ENCODE measurements at regions not wholly inside any gene's neighbourhood (a gene's known extent, or its start where the extent isn't known, plus 50 kb on each side); places are given as distances from the start of the nearest gene placed in this dataset.

DNA sequence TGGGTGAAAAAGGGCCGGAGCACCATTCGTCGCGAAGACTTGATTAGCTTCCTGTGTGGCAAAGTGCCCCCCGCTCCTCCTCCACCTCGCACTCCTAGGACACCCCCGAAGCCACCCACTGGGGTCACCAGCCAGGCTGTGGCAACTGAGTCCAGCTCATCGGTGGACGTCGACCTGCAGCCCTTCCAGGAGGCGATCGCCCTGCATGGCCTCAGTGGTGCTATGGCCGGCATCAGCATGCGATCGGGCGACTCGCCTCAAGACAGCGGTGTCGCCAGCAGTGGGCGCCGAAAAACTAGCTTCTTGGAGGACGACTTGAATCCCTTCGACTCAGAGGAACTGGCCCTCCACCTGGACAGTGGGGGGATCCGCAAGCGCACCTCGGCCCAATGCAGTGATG lies 126.8 kb upstream of the CXorf66 start:
- TF ChIP-seq, protein P1, sequence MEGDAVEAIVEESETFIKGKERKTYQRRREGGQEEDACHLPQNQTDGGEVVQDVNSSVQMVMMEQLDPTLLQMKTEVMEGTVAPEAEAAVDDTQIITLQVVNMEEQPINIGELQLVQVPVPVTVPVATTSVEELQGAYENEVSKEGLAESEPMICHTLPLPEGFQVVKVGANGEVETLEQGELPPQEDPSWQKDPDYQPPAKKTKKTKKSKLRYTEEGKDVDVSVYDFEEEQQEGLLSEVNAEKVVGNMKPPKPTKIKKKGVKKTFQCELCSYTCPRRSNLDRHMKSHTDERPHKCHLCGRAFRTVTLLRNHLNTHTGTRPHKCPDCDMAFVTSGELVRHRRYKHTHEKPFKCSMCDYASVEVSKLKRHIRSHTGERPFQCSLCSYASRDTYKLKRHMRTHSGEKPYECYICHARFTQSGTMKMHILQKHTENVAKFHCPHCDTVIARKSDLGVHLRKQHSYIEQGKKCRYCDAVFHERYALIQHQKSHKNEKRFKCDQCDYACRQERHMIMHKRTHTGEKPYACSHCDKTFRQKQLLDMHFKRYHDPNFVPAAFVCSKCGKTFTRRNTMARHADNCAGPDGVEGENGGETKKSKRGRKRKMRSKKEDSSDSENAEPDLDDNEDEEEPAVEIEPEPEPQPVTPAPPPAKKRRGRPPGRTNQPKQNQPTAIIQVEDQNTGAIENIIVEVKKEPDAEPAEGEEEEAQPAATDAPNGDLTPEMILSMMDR (IDR thresholded peaks at IDR 0.05), result no peak
- H3K9me3 ChIP-seq, result no peaks in the 10 kb centered on the region
- no peak for DNase-seq
- H3K27me3 ChIP-seq, result peaks cover 0 to 67% (median 5%) of the 10 kb centered on the region in 7 donors
- H3K4me3 ChIP-seq, result peak overlapping the region in 3 of 10 donors; percentile 44 to 45 (median 45)
- no peak for ATAC-seq
- 91 to 92% methylated on average over 24 to 26 of the region's 26 CpGs for WGBS, 2 donors
- intact Hi-C loops (cut with DNase I), result no loop called here
- no peaks in the 10 kb centered on the region for H3K36me3 ChIP-seq
- peaks cover 0 to 4% (median 0%) of the 10 kb centered on the region in 9 donors for H3K4me1 ChIP-seq
- no peak overlapping the region for H3K27ac ChIP-seq

DNA sequence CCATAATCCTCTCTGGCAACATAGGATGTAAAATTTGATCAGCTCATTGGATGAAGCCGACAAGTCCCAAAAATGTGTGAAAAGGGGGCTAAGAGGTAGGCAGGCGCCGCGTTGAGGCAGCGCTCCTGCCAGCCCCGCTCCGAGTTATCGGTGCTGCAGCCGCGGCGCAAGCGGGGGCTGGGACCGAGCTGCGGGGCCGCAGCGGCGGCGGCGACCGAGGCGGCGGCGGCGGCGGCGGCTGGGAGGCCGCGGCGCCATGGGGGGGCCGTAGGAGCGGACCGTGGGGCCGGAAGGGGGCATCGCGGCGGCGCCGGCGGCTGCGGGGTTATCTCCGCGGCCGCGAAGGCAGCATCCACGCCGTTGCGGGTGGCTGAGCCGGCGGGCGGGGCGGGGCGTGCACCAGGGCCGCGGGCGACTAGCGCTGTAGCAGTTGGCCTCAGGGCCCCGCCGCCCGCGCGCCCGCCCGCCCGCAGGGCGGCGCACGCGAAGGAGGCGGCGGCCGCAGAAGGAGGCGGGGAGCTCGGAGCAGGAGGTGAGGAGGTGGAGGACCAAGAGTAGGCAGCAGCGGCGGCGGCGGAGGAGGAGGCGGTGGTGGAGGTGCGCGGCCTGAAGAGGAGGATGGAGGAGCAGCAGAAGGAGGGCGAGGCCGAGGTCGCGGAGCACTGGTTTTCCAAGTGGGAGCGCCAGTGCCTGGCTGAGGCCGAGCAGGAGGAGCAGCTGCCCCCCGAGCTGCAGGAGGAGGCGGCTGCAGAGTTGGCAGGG lies 126.0 kb upstream of the CXorf66 start:
- peak in 3 of 8 donors; percentile 42 to 79 (median 51) for ATAC-seq
- peak in 1 of 2 donors; percentile 21 for DNase-seq
- intact Hi-C loops (cut with DNase I), result no loop called here
- H3K4me3 ChIP-seq, result peak overlapping the region in 9 of 10 donors; percentile 19 to 45 (median 44)
- H3K9me3 ChIP-seq, result no peaks in the 10 kb centered on the region
- peaks cover 0 to 65% (median 5%) of the 10 kb centered on the region in 7 donors for H3K27me3 ChIP-seq
- H3K4me1 ChIP-seq, result peaks cover 0 to 4% (median 0%) of the 10 kb centered on the region in 9 donors
- no peaks in the 10 kb centered on the region for H3K36me3 ChIP-seq
- 1 to 3% methylated on average over 11 to 64 of the region's 88 CpGs for WGBS, 2 donors
- TF ChIP-seq, protein P1 (IDR thresholded peaks at IDR 0.05), result peak in 1 of 9 donors; percentile 5
- H3K27ac ChIP-seq, result no peak overlapping the region

DNA sequence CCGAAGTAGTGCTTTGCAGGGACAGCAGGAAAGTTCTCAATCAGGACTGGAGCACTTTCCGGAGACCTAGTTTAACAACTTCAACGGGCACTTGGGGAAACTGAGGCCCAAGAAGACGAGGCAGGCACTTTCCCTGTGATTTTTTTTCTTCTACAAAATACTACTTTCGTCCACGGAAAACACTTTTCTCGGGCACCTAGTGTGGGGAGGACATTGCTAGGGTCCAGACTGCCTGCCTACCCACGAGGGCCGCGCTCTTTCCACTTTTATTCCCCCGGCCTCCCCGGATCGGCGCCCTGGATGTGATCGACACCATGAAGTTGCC lies 125.4 kb upstream of the CXorf66 start:
- Histone ChIP-seq H3K4me3 (peak overlapping the region in 8 of 10 donors; percentile 32 to 45 (median 40)), H3K27me3 (peaks cover 0 to 67% (median 5%) of the 10 kb centered on the region in 7 donors), H3K9me3 (no peaks in the 10 kb centered on the region), H3K36me3 (no peaks in the 10 kb centered on the region), H3K27ac (no peak overlapping the region), H3K4me1 (peaks cover 0 to 4% (median 0%) of the 10 kb centered on the region in 9 donors)
- 8 to 12% methylated on average over 15 of the region's 15 CpGs for WGBS, 2 donors
- intact Hi-C loops (cut with DNase I), result no loop called here
- ATAC-seq (no peak), DNase-seq (no peak)
- TF ChIP-seq, protein P1 (IDR thresholded peaks at IDR 0.05), result no peak

DNA sequence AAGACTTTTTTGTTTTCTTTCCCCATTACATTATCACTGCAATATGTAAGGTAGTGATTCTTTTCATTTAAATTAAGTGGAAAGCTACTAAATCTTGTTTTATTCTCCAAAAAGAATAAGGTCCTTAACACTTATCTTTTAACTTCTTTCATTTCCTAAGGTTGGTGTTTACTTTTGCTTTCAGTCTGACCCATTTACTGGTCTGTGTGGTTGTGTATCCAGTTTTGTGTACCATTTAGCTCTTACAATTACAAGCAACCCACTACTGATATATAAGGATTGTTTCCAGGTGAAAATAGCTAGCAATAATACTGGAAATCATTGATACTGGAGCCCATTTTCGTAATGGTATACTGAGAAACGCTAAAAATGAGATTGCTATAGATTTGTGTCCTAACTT lies 123.1 kb upstream of the CXorf66 start:
- intact Hi-C loops (cut with DNase I), result no loop called here
- no peak for ATAC-seq
- Histone ChIP-seq H3K4me3 (no peak overlapping the region), H3K4me1 (peaks cover 0 to 4% (median 0%) of the 10 kb centered on the region in 9 donors), H3K36me3 (no peaks in the 10 kb centered on the region), H3K9me3 (no peaks in the 10 kb centered on the region), H3K27me3 (peaks cover 0 to 77% (median 5%) of the 10 kb centered on the region in 7 donors), H3K27ac (no peak overlapping the region)
- TF ChIP-seq, protein P1 (IDR thresholded peaks at IDR 0.05), result no peak
- no peak for DNase-seq
- 92 to 93% methylated on average over 2 of the region's 2 CpGs for WGBS, 2 donors
